Hepatocyte (in vitro differentiated cells): ENCODE measurements at regions not wholly inside any gene's neighbourhood (a gene's known extent, or its start where the extent isn't known, plus 50 kb on each side); places are given as distances from the start of the nearest gene placed in this dataset.

ENCODE experiments used
- EZH2phosphoT487 ChIP-seq: fragments of 200-600 bp; sonication (generic); IDR thresholded peaks from one replicate; pipeline ENCODE4 v1.6.1; 2018; ENCODE audit warnings: antibody characterized with exemption, mild to moderate bottlenecking, low read depth, moderate library complexity; ENCODE audit not compliant: unreplicated experiment, severe bottlenecking
- TF ChIP-seq, protein P1 (sequence below): fragments of 200-600 bp; sonication (generic); IDR thresholded peaks from 2 replicates; pipeline ENCODE4 v1.5.1; 2016; ENCODE audit warnings: antibody characterized with exemption, mild to moderate bottlenecking; ENCODE audit not compliant: poor library complexity

DNA sequence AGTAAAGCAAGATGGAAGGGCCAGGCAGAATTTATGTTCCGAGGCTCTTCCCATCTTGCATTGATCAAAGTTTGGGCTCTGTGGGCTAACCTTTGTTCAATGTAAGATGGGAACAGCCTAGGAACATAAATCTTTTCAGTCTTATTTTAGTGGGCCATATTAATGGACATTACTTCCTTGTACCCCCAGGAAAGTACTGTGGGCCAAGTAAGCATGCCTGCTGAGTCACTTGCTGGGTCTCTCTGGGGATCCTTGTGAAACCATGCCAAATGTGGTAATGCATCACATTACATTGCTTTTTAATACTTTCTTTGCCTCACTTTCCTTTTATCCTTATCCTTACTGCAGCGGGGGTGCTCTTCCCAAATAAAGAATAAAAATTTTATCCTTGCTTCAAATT lies 349.5 kb upstream of the POU1F1 start:
- TF ChIP-seq EZH2phosphoT487: no peak
- TF ChIP-seq, protein P1, sequence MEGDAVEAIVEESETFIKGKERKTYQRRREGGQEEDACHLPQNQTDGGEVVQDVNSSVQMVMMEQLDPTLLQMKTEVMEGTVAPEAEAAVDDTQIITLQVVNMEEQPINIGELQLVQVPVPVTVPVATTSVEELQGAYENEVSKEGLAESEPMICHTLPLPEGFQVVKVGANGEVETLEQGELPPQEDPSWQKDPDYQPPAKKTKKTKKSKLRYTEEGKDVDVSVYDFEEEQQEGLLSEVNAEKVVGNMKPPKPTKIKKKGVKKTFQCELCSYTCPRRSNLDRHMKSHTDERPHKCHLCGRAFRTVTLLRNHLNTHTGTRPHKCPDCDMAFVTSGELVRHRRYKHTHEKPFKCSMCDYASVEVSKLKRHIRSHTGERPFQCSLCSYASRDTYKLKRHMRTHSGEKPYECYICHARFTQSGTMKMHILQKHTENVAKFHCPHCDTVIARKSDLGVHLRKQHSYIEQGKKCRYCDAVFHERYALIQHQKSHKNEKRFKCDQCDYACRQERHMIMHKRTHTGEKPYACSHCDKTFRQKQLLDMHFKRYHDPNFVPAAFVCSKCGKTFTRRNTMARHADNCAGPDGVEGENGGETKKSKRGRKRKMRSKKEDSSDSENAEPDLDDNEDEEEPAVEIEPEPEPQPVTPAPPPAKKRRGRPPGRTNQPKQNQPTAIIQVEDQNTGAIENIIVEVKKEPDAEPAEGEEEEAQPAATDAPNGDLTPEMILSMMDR: no peak
